Astrocyte (in vitro differentiated cells and primary cell): ENCODE measurements at regions not wholly inside any gene's neighbourhood (a gene's known extent, or its start where the extent isn't known, plus 50 kb on each side); places are given as distances from the start of the nearest gene placed in this dataset.

Experiments used
- DNase-seq: peaks from one replicate; pipeline ENCODE4 v3.0.0-alpha.2; 2010; ENCODE audit warnings: low read depth
- FAIRE-seq: peaks from 2 replicates; lab custom pipeline; 2011; peaks lifted over from hg19 to GRCh38; lab: Jason Lieb, UNC
- H2AFZ ChIP-seq: 2 replicates; pipeline ENCODE4 v1.6.0; 2012; ENCODE audit warnings: low read depth, low read length, inconsistent platforms
- H3K27ac ChIP-seq: 2 replicates; pipeline ENCODE4 v1.5.1; 2011; ENCODE audit warnings: low read depth, low read length, inconsistent platforms
- H3K27me3 ChIP-seq: 2 replicates; pipeline ENCODE4 v1.6.0; 2011; ENCODE audit warnings: low read length, inconsistent platforms; ENCODE audit not compliant: insufficient read depth
- H3K36me3 ChIP-seq: 2 replicates; pipeline ENCODE4 v1.5.1; 2011; ENCODE audit warnings: low read length, inconsistent platforms; ENCODE audit not compliant: insufficient read depth
- H3K4me1 ChIP-seq: 2 replicates; pipeline ENCODE4 v1.5.1; 2011; ENCODE audit warnings: low read length, inconsistent platforms; ENCODE audit not compliant: insufficient read depth
- H3K4me2 ChIP-seq: 2 replicates; pipeline ENCODE4 v1.6.0; 2012; ENCODE audit warnings: low read length, inconsistent platforms
- H3K4me3 ChIP-seq: 2 replicates; pipeline ENCODE4 v1.5.1; 2011; ENCODE audit warnings: low read depth, mild to moderate bottlenecking, low read length, inconsistent platforms; ENCODE audit not compliant: insufficient read depth
- H3K79me2 ChIP-seq: 2 replicates; pipeline ENCODE4 v1.6.0; 2012; ENCODE audit warnings: mild to moderate bottlenecking, low read length, inconsistent platforms; ENCODE audit not compliant: insufficient read depth
- H3K9ac ChIP-seq: 2 replicates; pipeline ENCODE4 v1.6.0; 2012; ENCODE audit warnings: mild to moderate bottlenecking, low read length, inconsistent platforms
- H3K9me3 ChIP-seq: 2 replicates; pipeline ENCODE4 v1.5.1; 2012; ENCODE audit warnings: low read depth, mild to moderate bottlenecking, low read length, inconsistent platforms; ENCODE audit not compliant: insufficient read depth
- H4K20me1 ChIP-seq: 2 replicates; pipeline ENCODE4 v1.6.0; 2012; ENCODE audit warnings: low read length, inconsistent platforms; ENCODE audit not compliant: insufficient read depth
- H3K27ac Mint-ChIP-seq: one replicate; pipeline ENCODE4 v1.8.0; 2021; ENCODE audit warnings: mild to moderate bottlenecking, mixed read lengths; ENCODE audit not compliant: unreplicated experiment
- H3K27me3 Mint-ChIP-seq: one replicate; pipeline ENCODE4 v1.8.0; 2021; ENCODE audit warnings: low read depth, mixed read lengths; ENCODE audit not compliant: unreplicated experiment
- H3K36me3 Mint-ChIP-seq: one replicate; pipeline ENCODE4 v1.8.0; 2021; ENCODE audit warnings: low read depth, mixed read lengths; ENCODE audit not compliant: unreplicated experiment
- H3K4me1 Mint-ChIP-seq: one replicate; pipeline ENCODE4 v1.8.0; 2021; ENCODE audit warnings: low read depth, mixed read lengths; ENCODE audit not compliant: unreplicated experiment
- H3K4me3 Mint-ChIP-seq: one replicate; pipeline ENCODE4 v1.8.0; 2021; ENCODE audit warnings: mild to moderate bottlenecking, moderate library complexity, mixed read lengths; ENCODE audit not compliant: unreplicated experiment
- H3K9me3 Mint-ChIP-seq: one replicate; pipeline ENCODE4 v1.8.0; 2021; ENCODE audit warnings: mild to moderate bottlenecking, mixed read lengths; ENCODE audit not compliant: unreplicated experiment
- EZH2 ChIP-seq: IDR thresholded peaks from 2 replicates; pipeline ENCODE4 v1.6.1; 2012; ENCODE audit warnings: mild to moderate bottlenecking, low read length, inconsistent platforms; ENCODE audit not compliant: insufficient read depth
- TF ChIP-seq, protein P1 (sequence below): IDR thresholded peaks from 2 replicates; pipeline ENCODE4 v1.5.1; 2011; ENCODE audit warnings: low read depth, mild to moderate bottlenecking, inconsistent platforms, low read length, moderate library complexity; ENCODE audit not compliant: insufficient read depth

DNA sequence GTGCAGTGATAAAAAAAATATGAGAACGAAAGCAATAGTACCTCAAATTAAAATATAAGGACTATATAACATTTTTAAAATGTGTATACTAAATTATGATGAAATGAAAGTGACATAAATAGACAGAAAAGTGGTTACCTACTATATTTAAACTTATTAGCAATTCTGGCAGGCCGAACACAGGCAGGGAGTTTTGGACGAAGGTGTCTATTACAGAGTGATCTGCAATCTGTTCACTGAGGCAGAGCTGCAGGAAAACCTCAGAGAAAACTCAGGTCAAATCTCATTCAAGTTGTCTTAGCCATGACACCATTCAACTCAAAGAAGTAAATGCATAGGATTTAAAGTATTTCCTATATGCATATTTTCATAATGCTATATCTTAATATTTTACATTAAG is 274.8 kb upstream of the GULP1 start:
- FAIRE-seq (no peak), DNase-seq (no peak)
- no peak overlapping the region for H2AFZ ChIP-seq
- no peaks in the 10 kb centered on the region for H3K36me3 Mint-ChIP-seq
- no peaks in the 10 kb centered on the region for H3K79me2 ChIP-seq
- H3K9me3 Mint-ChIP-seq: peaks cover 7% of the 10 kb centered on the region
- H3K9ac ChIP-seq: no peak overlapping the region
- no peak overlapping the region for H3K4me3 ChIP-seq
- H3K27ac Mint-ChIP-seq: no peak overlapping the region
- H4K20me1 ChIP-seq: no peaks in the 10 kb centered on the region
- no peak overlapping the region for H3K27ac ChIP-seq
- H3K4me1 Mint-ChIP-seq: no peaks in the 10 kb centered on the region
- no peak overlapping the region for H3K4me3 Mint-ChIP-seq
- TF ChIP-seq, protein P1, sequence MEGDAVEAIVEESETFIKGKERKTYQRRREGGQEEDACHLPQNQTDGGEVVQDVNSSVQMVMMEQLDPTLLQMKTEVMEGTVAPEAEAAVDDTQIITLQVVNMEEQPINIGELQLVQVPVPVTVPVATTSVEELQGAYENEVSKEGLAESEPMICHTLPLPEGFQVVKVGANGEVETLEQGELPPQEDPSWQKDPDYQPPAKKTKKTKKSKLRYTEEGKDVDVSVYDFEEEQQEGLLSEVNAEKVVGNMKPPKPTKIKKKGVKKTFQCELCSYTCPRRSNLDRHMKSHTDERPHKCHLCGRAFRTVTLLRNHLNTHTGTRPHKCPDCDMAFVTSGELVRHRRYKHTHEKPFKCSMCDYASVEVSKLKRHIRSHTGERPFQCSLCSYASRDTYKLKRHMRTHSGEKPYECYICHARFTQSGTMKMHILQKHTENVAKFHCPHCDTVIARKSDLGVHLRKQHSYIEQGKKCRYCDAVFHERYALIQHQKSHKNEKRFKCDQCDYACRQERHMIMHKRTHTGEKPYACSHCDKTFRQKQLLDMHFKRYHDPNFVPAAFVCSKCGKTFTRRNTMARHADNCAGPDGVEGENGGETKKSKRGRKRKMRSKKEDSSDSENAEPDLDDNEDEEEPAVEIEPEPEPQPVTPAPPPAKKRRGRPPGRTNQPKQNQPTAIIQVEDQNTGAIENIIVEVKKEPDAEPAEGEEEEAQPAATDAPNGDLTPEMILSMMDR: no peak
- no peak for TF ChIP-seq EZH2
- H3K4me1 ChIP-seq: no peaks in the 10 kb centered on the region
- no peaks in the 10 kb centered on the region for H3K27me3 ChIP-seq
- no peak overlapping the region for H3K4me2 ChIP-seq
- H3K9me3 ChIP-seq: peaks cover 2% of the 10 kb centered on the region
- H3K36me3 ChIP-seq: no peaks in the 10 kb centered on the region
- H3K27me3 Mint-ChIP-seq: no peaks in the 10 kb centered on the region

DNA sequence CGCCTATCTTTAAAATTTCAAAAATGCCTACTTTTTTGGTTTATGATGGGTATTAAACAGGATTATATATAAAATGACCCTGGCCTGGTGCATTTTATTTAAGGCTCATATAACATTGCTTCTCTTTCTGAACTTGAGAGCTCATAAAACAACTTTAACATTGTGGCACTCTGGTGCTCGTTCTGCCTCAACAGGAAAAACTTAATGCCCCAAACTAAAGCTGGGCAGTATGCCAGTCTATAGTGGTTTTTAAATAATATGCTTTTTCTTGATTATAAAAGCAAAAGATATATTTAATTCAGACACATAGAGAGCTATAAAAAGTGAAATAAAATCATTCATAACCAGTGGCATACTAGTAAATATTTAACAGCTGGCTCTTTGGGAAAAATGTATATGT is 269.3 kb upstream of the GULP1 start:
- Histone ChIP-seq H3K9ac (no peak overlapping the region), H3K27me3 (no peaks in the 10 kb centered on the region), H4K20me1 (no peaks in the 10 kb centered on the region), H3K9me3 (peaks cover 2% of the 10 kb centered on the region), H3K4me2 (no peak overlapping the region), H3K27ac (no peak overlapping the region), H3K79me2 (no peaks in the 10 kb centered on the region), H3K4me1 (no peaks in the 10 kb centered on the region), H3K36me3 (no peaks in the 10 kb centered on the region), H2AFZ (no peak overlapping the region), H3K4me3 (no peak overlapping the region)
- H3K4me1 Mint-ChIP-seq: no peaks in the 10 kb centered on the region
- H3K27ac Mint-ChIP-seq: no peak overlapping the region
- H3K36me3 Mint-ChIP-seq: no peaks in the 10 kb centered on the region
- H3K27me3 Mint-ChIP-seq: no peaks in the 10 kb centered on the region
- no peak overlapping the region for H3K4me3 Mint-ChIP-seq
- no peak for TF ChIP-seq EZH2
- TF ChIP-seq, protein P1: no peak
- DNase-seq: no peak
- no peak for FAIRE-seq
- H3K9me3 Mint-ChIP-seq: peaks cover 9% of the 10 kb centered on the region

- no peaks in the 10 kb centered on the region for H3K4me1 Mint-ChIP-seq
- H3K9ac ChIP-seq: no peak overlapping the region
- H3K36me3 Mint-ChIP-seq: no peaks in the 10 kb centered on the region
- no peaks in the 10 kb centered on the region for H3K4me1 ChIP-seq
- DNase-seq (no peak), FAIRE-seq (no peak)
- H3K9me3 Mint-ChIP-seq: peaks cover 9% of the 10 kb centered on the region
- no peaks in the 10 kb centered on the region for H3K79me2 ChIP-seq
- no peaks in the 10 kb centered on the region for H3K36me3 ChIP-seq
- H3K4me2 ChIP-seq: no peak overlapping the region
- H3K9me3 ChIP-seq: peaks cover 2% of the 10 kb centered on the region
- no peak overlapping the region for H3K4me3 ChIP-seq
- H2AFZ ChIP-seq: no peak overlapping the region
- H3K27ac ChIP-seq: no peak overlapping the region
- H3K27me3 Mint-ChIP-seq: no peaks in the 10 kb centered on the region
- no peaks in the 10 kb centered on the region for H4K20me1 ChIP-seq
- H3K27ac Mint-ChIP-seq: no peak overlapping the region
- TF ChIP-seq, protein P1: no peak
- TF ChIP-seq EZH2: no peak
- no peak overlapping the region for H3K4me3 Mint-ChIP-seq
- no peaks in the 10 kb centered on the region for H3K27me3 ChIP-seq
These were observed 268.6 kb upstream of the GULP1 start for GRCh38 chr2:188023035-188023434.
